WTC11 (cell line): ENCODE measurements at regions not wholly inside any gene's neighbourhood (a gene's known extent, or its start where the extent isn't known, plus 50 kb on each side); places are given as distances from the start of the nearest gene placed in this dataset.

Source experiments
- ATAC-seq: fragments of 200-7000 bp; cut with Tn5 transposase; 2 replicates; pipeline ENCODE4 v1.10.0; 2021; ENCODE audit warnings: mild to moderate bottlenecking, moderate library complexity
- CTCF ChIA-PET: fragments of 300-600 bp; sonication (Branson Sonifier 250); formaldehyde crosslinking; loops from one replicate; lab custom pipeline; 2021; ENCODE audit warnings: antibody characterized with exemption; lab: Charles Lee
- POLR2A ChIA-PET: fragments of 350-600 bp; sonication (Branson Sonifier 250); formaldehyde crosslinking; loops from one replicate; lab custom pipeline; 2021; ENCODE audit warnings: antibody characterized with exemption; lab: Charles Lee
- DNase-seq: peaks from one replicate; pipeline ENCODE4 v3.0.0; 2021; ENCODE audit warnings: low spot score
- H3K27ac Mint-ChIP-seq: 2 replicates; pipeline ENCODE4 v1.8.0; 2021; ENCODE audit warnings: mixed read lengths
- H3K27me3 Mint-ChIP-seq: 2 replicates; pipeline ENCODE4 v1.8.0; 2021; ENCODE audit warnings: low read depth, mild to moderate bottlenecking, moderate library complexity, mixed read lengths
- H3K36me3 Mint-ChIP-seq: 2 replicates; pipeline ENCODE4 v1.8.0; 2021; ENCODE audit warnings: mixed read lengths
- H3K4me1 Mint-ChIP-seq: 2 replicates; pipeline ENCODE4 v1.8.0; 2022; ENCODE audit warnings: mixed read lengths
- H3K4me3 Mint-ChIP-seq: 2 replicates; pipeline ENCODE4 v1.8.0; 2021; ENCODE audit warnings: mild to moderate bottlenecking, moderate library complexity, mixed read lengths
- H3K9me3 Mint-ChIP-seq: 2 replicates; pipeline ENCODE4 v1.8.0; 2021; ENCODE audit warnings: mixed read lengths
- CREM ChIP-seq: sonication (generic); formaldehyde crosslinking; IDR thresholded peaks from 2 replicates; pipeline ENCODE4 v1.8.1; 2022; ENCODE audit warnings: mild to moderate bottlenecking, missing genetic modification reagents, moderate library complexity
- EMX1 ChIP-seq: fragments of 250-450 bp; sonication (Bioruptor Pico); IDR thresholded peaks from 2 replicates; pipeline ENCODE4 v1.8.0; 2021; ENCODE audit warnings: mild to moderate bottlenecking
- FOXJ3 ChIP-seq: sonication (generic); formaldehyde crosslinking; IDR thresholded peaks from 2 replicates; pipeline ENCODE4 v1.9.0; 2021; ENCODE audit warnings: missing genetic modification reagents, mild to moderate bottlenecking, borderline replicate concordance
- IRF2 ChIP-seq: sonication (generic); formaldehyde crosslinking; IDR thresholded peaks from 2 replicates; pipeline ENCODE4 v1.8.0; 2022; ENCODE audit warnings: low read depth, missing genetic modification reagents, borderline replicate concordance
- JAZF1 ChIP-seq: fragments of 250-450 bp; sonication (Bioruptor Pico); IDR thresholded peaks from 2 replicates; pipeline ENCODE4 v1.9.0; 2021; ENCODE audit warnings: moderate library complexity, mild to moderate bottlenecking, inconsistent platforms
- KAT7 ChIP-seq: sonication (generic); formaldehyde crosslinking; IDR thresholded peaks from 2 replicates; pipeline ENCODE4 v1.8.1; 2023; ENCODE audit warnings: missing genetic modification reagents, mild to moderate bottlenecking, borderline replicate concordance
- NFATC4 ChIP-seq: fragments of 250-450 bp; sonication (Bioruptor Pico); IDR thresholded peaks from 2 replicates; pipeline ENCODE4 v1.9.0; 2021; ENCODE audit warnings: mild to moderate bottlenecking
- NR2C2 ChIP-seq: sonication (generic); formaldehyde crosslinking; IDR thresholded peaks from 2 replicates; pipeline ENCODE4 v1.8.0; 2022; ENCODE audit warnings: mild to moderate bottlenecking, missing genetic modification reagents
- TEAD4 ChIP-seq: sonication (generic); formaldehyde crosslinking; IDR thresholded peaks from 2 replicates; pipeline ENCODE4 v1.8.0; 2022; ENCODE audit warnings: mild to moderate bottlenecking, missing genetic modification reagents
- ZNF219 ChIP-seq: sonication (generic); formaldehyde crosslinking; IDR thresholded peaks from 2 replicates; pipeline ENCODE4 v1.8.0; 2023; ENCODE audit warnings: missing genetic modification reagents, mild to moderate bottlenecking, borderline replicate concordance
- ZNF281 ChIP-seq: sonication (generic); formaldehyde crosslinking; IDR thresholded peaks from 2 replicates; pipeline ENCODE4 v1.8.0; 2023; ENCODE audit warnings: mild to moderate bottlenecking, missing genetic modification reagents
- ZNF532 ChIP-seq: fragments of 250-450 bp; sonication (Bioruptor Pico); IDR thresholded peaks from 2 replicates; pipeline ENCODE4 v1.9.0; 2021; ENCODE audit warnings: mild to moderate bottlenecking, borderline replicate concordance
- TF ChIP-seq, protein P1 (sequence below): sonication (generic); formaldehyde crosslinking; IDR thresholded peaks from 2 replicates; pipeline ENCODE4 v1.8.1; 2023; ENCODE audit warnings: mild to moderate bottlenecking, missing genetic modification reagents
- TF ChIP-seq, protein P2 (sequence below): sonication (generic); formaldehyde crosslinking; IDR thresholded peaks from 2 replicates; pipeline ENCODE4 v1.8.0; 2022; ENCODE audit warnings: mild to moderate bottlenecking, missing genetic modification reagents
- TF ChIP-seq, protein P3 (sequence below): fragments of 250-450 bp; sonication (Bioruptor Pico); IDR thresholded peaks from 2 replicates; pipeline ENCODE4 v1.9.0; 2021; ENCODE audit warnings: mild to moderate bottlenecking
- TF ChIP-seq, protein P4 (sequence below): fragments of 200-600 bp; IDR thresholded peaks from 2 replicates; pipeline ENCODE4 v1.8.0; 2022; ENCODE audit warnings: antibody characterized with exemption
- TF ChIP-seq, protein P5 (sequence below): sonication (generic); formaldehyde crosslinking; IDR thresholded peaks from 2 replicates; pipeline ENCODE4 v1.8.0; 2022; ENCODE audit warnings: mild to moderate bottlenecking, missing genetic modification reagents
- TF ChIP-seq, protein P6 (sequence below): sonication (generic); formaldehyde crosslinking; IDR thresholded peaks from 2 replicates; pipeline ENCODE4 v1.8.1; 2022; ENCODE audit warnings: mild to moderate bottlenecking, moderate library complexity, missing genetic modification reagents
- TF ChIP-seq, protein P7 (sequence below): sonication (generic); formaldehyde crosslinking; IDR thresholded peaks from 2 replicates; pipeline ENCODE4 v1.8.0; 2023; ENCODE audit warnings: missing genetic modification reagents, mild to moderate bottlenecking, borderline replicate concordance

GRCh38 chr2:226679389-226680065 is 120.1 kb downstream of the IRS1 start:
- ChIA-PET CTCF (no interaction called here), POLR2A (no interaction called here)
- DNase-seq (no peak), ATAC-seq (no peak)
- H3K9me3 Mint-ChIP-seq = peaks cover 3% of the 10 kb centered on the region; the same call in 1 of the 2 replicates
- no peak overlapping the region for H3K4me3 Mint-ChIP-seq
- no peaks in the 10 kb centered on the region for H3K27me3 Mint-ChIP-seq
- H3K4me1 Mint-ChIP-seq = peaks cover 11% of the 10 kb centered on the region; the same call in 1 of the 2 replicates
- H3K27ac Mint-ChIP-seq = no peak overlapping the region
- no peaks in the 10 kb centered on the region for H3K36me3 Mint-ChIP-seq
- TF ChIP-seq, protein P1, sequence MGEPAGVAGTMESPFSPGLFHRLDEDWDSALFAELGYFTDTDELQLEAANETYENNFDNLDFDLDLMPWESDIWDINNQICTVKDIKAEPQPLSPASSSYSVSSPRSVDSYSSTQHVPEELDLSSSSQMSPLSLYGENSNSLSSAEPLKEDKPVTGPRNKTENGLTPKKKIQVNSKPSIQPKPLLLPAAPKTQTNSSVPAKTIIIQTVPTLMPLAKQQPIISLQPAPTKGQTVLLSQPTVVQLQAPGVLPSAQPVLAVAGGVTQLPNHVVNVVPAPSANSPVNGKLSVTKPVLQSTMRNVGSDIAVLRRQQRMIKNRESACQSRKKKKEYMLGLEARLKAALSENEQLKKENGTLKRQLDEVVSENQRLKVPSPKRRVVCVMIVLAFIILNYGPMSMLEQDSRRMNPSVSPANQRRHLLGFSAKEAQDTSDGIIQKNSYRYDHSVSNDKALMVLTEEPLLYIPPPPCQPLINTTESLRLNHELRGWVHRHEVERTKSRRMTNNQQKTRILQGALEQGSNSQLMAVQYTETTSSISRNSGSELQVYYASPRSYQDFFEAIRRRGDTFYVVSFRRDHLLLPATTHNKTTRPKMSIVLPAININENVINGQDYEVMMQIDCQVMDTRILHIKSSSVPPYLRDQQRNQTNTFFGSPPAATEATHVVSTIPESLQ = no peak
- TF ChIP-seq FOXJ3 (CRISPR knock-in tag) (no peak), NFATC4 (no peak), EMX1 (CRISPR knock-in tag) (no peak), ZNF281 (CRISPR knock-in tag) (no peak), NR2C2 (CRISPR knock-in tag) (no peak), CREM (no peak), IRF2 (CRISPR knock-in tag) (no peak), JAZF1 (CRISPR knock-in tag) (no peak), ZNF219 (CRISPR knock-in tag) (no peak), ZNF532 (no peak), KAT7 (CRISPR knock-in tag) (no peak), TEAD4 (CRISPR knock-in tag) (no peak)
- TF ChIP-seq, protein P2, sequence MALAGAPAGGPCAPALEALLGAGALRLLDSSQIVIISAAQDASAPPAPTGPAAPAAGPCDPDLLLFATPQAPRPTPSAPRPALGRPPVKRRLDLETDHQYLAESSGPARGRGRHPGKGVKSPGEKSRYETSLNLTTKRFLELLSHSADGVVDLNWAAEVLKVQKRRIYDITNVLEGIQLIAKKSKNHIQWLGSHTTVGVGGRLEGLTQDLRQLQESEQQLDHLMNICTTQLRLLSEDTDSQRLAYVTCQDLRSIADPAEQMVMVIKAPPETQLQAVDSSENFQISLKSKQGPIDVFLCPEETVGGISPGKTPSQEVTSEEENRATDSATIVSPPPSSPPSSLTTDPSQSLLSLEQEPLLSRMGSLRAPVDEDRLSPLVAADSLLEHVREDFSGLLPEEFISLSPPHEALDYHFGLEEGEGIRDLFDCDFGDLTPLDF (CRISPR knock-in tag) = no peak
- TF ChIP-seq, protein P3, sequence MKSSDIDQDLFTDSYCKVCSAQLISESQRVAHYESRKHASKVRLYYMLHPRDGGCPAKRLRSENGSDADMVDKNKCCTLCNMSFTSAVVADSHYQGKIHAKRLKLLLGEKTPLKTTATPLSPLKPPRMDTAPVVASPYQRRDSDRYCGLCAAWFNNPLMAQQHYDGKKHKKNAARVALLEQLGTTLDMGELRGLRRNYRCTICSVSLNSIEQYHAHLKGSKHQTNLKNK (CRISPR knock-in tag) = no peak
- TF ChIP-seq, protein P4, sequence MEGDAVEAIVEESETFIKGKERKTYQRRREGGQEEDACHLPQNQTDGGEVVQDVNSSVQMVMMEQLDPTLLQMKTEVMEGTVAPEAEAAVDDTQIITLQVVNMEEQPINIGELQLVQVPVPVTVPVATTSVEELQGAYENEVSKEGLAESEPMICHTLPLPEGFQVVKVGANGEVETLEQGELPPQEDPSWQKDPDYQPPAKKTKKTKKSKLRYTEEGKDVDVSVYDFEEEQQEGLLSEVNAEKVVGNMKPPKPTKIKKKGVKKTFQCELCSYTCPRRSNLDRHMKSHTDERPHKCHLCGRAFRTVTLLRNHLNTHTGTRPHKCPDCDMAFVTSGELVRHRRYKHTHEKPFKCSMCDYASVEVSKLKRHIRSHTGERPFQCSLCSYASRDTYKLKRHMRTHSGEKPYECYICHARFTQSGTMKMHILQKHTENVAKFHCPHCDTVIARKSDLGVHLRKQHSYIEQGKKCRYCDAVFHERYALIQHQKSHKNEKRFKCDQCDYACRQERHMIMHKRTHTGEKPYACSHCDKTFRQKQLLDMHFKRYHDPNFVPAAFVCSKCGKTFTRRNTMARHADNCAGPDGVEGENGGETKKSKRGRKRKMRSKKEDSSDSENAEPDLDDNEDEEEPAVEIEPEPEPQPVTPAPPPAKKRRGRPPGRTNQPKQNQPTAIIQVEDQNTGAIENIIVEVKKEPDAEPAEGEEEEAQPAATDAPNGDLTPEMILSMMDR = no peak
- TF ChIP-seq, protein P5, sequence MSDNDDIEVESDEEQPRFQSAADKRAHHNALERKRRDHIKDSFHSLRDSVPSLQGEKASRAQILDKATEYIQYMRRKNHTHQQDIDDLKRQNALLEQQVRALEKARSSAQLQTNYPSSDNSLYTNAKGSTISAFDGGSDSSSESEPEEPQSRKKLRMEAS (CRISPR knock-in tag) = no peak
- TF ChIP-seq, protein P6, sequence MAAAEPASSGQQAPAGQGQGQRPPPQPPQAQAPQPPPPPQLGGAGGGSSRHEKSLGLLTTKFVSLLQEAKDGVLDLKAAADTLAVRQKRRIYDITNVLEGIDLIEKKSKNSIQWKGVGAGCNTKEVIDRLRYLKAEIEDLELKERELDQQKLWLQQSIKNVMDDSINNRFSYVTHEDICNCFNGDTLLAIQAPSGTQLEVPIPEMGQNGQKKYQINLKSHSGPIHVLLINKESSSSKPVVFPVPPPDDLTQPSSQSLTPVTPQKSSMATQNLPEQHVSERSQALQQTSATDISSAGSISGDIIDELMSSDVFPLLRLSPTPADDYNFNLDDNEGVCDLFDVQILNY (CRISPR knock-in tag) = no peak
- TF ChIP-seq, protein P7, sequence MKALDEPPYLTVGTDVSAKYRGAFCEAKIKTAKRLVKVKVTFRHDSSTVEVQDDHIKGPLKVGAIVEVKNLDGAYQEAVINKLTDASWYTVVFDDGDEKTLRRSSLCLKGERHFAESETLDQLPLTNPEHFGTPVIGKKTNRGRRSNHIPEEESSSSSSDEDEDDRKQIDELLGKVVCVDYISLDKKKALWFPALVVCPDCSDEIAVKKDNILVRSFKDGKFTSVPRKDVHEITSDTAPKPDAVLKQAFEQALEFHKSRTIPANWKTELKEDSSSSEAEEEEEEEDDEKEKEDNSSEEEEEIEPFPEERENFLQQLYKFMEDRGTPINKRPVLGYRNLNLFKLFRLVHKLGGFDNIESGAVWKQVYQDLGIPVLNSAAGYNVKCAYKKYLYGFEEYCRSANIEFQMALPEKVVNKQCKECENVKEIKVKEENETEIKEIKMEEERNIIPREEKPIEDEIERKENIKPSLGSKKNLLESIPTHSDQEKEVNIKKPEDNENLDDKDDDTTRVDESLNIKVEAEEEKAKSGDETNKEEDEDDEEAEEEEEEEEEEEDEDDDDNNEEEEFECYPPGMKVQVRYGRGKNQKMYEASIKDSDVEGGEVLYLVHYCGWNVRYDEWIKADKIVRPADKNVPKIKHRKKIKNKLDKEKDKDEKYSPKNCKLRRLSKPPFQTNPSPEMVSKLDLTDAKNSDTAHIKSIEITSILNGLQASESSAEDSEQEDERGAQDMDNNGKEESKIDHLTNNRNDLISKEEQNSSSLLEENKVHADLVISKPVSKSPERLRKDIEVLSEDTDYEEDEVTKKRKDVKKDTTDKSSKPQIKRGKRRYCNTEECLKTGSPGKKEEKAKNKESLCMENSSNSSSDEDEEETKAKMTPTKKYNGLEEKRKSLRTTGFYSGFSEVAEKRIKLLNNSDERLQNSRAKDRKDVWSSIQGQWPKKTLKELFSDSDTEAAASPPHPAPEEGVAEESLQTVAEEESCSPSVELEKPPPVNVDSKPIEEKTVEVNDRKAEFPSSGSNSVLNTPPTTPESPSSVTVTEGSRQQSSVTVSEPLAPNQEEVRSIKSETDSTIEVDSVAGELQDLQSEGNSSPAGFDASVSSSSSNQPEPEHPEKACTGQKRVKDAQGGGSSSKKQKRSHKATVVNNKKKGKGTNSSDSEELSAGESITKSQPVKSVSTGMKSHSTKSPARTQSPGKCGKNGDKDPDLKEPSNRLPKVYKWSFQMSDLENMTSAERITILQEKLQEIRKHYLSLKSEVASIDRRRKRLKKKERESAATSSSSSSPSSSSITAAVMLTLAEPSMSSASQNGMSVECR = no peak
